ENCODE measurements at regions not wholly inside any gene's neighbourhood (a gene's known extent, or its start where the extent isn't known, plus 50 kb on each side); places are given as distances from the start of the nearest gene placed in this dataset.

- H3K27ac ChIP-seq, result no peak overlapping the region
- no peak for TF ChIP-seq CTCF (conservative IDR thresholded peaks at IDR 0.05)
These were observed 575.5 kb upstream of the ID4 start for GRCh38 chr6:19261642-19262041.

- TF ChIP-seq CTCF (conservative IDR thresholded peaks at IDR 0.05), result no peak
- no peak overlapping the region for H3K27ac ChIP-seq
These were observed 569.1 kb upstream of the ID4 start for GRCh38 chr6:19268117-19268516.

GRCh38 chr6:19268718-19269117, 568.5 kb upstream of the ID4 start:
- no peak overlapping the region for H3K27ac ChIP-seq
- TF ChIP-seq CTCF (conservative IDR thresholded peaks at IDR 0.05), result no peak

GRCh38 chr6:19269341-19269898, 567.8 kb upstream of the ID4 start:
- no peak for TF ChIP-seq CTCF (conservative IDR thresholded peaks at IDR 0.05)
- H3K27ac ChIP-seq, result no peak overlapping the region

GRCh38 chr6:19270616-19271015, 566.6 kb upstream of the ID4 start:
- H3K27ac ChIP-seq, result no peak overlapping the region
- TF ChIP-seq CTCF (conservative IDR thresholded peaks at IDR 0.05), result no peak

- no peak for TF ChIP-seq CTCF (conservative IDR thresholded peaks at IDR 0.05)
- no peak overlapping the region for H3K27ac ChIP-seq
These were observed 557.9 kb upstream of the ID4 start for GRCh38 chr6:19279273-19279684.

- no peak for TF ChIP-seq CTCF (conservative IDR thresholded peaks at IDR 0.05)
These were observed 549.2 kb upstream of the ID4 start for GRCh38 chr6:19287928-19288327.

More at GRCh38 chr6:19287928-19288327, 549.2 kb upstream of the ID4 start:
- H3K27ac ChIP-seq, result no peak overlapping the region
